ENCODE measurements at regions not wholly inside any gene's neighbourhood (a gene's known extent, or its start where the extent isn't known, plus 50 kb on each side); places are given as distances from the start of the nearest gene placed in this dataset.

DNA sequence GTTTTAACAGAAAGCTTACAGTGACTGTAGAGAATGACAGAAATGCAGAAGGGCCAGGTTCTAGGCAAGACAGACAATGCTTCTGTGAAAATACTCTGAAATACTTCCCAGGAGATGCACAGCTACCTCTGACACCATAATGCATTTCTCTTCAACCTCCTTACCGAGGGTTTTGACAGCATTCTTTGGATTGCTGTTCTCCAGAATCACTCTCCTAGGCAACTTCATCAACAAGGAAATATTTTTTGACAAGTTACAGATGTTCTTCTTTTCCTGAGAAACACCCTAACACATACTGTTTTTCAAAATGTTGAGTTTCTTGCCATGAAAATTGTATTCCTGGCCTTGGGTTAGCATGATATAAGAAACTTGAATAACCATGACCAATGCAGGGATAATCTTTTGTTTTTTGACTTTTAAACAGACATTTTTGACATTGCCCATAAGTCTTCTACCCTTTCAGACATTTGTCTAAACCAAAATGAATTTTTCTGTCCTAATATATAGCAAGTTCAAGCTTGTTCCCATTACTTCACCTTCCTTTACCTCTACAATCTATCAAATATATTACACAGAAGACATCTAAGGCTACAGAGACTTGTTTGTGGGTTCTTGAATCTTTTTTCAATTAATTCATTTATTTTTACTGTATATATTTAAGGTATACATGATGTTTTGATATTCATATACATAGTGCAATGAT, 108.1 kb downstream of the CCDC34 start:
- no peaks in the 10 kb centered on the region for H3K4me1 ChIP-seq
- no peaks in the 10 kb centered on the region for H3K27me3 ChIP-seq
- 50% methylated on average over 1 of the region's 1 CpG for WGBS (ENCODE audit: insufficient coverage, low coverage, low lambda C conversion rate, missing lambda C conversion rate)
- H3K36me3 ChIP-seq, result no peaks in the 10 kb centered on the region
- DNase-seq, result no peak
- no peaks in the 10 kb centered on the region for H3K9me3 ChIP-seq
- no peak overlapping the region for H3K27ac ChIP-seq
- no peak for ATAC-seq
- intact Hi-C loops (cut with DNase I), result no loop called here
- H3K4me3 ChIP-seq, result no peak overlapping the region
- TF ChIP-seq, protein P1, sequence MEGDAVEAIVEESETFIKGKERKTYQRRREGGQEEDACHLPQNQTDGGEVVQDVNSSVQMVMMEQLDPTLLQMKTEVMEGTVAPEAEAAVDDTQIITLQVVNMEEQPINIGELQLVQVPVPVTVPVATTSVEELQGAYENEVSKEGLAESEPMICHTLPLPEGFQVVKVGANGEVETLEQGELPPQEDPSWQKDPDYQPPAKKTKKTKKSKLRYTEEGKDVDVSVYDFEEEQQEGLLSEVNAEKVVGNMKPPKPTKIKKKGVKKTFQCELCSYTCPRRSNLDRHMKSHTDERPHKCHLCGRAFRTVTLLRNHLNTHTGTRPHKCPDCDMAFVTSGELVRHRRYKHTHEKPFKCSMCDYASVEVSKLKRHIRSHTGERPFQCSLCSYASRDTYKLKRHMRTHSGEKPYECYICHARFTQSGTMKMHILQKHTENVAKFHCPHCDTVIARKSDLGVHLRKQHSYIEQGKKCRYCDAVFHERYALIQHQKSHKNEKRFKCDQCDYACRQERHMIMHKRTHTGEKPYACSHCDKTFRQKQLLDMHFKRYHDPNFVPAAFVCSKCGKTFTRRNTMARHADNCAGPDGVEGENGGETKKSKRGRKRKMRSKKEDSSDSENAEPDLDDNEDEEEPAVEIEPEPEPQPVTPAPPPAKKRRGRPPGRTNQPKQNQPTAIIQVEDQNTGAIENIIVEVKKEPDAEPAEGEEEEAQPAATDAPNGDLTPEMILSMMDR (IDR thresholded peaks at IDR 0.05), result no peak
- no peak for TF ChIP-seq POLR2A (IDR thresholded peaks at IDR 0.05)

DNA sequence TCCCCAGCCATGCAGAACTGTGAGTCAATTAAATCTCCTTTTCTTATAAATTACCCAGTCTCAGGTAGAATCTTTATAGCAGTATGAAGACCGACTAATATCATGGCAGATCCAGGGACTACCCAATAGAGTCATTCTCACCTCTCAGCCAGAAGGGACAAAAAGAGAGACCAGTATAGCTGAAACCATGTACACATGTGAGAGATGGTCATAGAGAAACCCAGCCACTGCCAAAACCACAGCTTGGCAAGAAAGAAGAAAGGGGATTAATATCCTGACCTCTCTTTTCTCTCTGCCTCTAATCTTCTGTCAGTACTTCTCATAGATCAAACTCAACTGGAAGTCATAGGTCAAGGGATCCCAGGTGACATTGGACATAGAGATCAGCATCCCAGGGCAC, 109.8 kb downstream of the CCDC34 start:
- no peak for TF ChIP-seq POLR2A (IDR thresholded peaks at IDR 0.05)
- TF ChIP-seq, protein P1 (IDR thresholded peaks at IDR 0.05), result no peak
- DNase-seq (no peak), ATAC-seq (no peak)
- Histone ChIP-seq H3K27ac (no peak overlapping the region), H3K4me1 (no peaks in the 10 kb centered on the region), H3K9me3 (no peaks in the 10 kb centered on the region), H3K4me3 (no peak overlapping the region), H3K36me3 (no peaks in the 10 kb centered on the region), H3K27me3 (no peaks in the 10 kb centered on the region)
- WGBS (ENCODE audit: insufficient coverage, low coverage, low lambda C conversion rate, missing lambda C conversion rate), result 100% methylated on average over 1 of the region's 1 CpG
- intact Hi-C loops (cut with DNase I), result no loop called here

DNA sequence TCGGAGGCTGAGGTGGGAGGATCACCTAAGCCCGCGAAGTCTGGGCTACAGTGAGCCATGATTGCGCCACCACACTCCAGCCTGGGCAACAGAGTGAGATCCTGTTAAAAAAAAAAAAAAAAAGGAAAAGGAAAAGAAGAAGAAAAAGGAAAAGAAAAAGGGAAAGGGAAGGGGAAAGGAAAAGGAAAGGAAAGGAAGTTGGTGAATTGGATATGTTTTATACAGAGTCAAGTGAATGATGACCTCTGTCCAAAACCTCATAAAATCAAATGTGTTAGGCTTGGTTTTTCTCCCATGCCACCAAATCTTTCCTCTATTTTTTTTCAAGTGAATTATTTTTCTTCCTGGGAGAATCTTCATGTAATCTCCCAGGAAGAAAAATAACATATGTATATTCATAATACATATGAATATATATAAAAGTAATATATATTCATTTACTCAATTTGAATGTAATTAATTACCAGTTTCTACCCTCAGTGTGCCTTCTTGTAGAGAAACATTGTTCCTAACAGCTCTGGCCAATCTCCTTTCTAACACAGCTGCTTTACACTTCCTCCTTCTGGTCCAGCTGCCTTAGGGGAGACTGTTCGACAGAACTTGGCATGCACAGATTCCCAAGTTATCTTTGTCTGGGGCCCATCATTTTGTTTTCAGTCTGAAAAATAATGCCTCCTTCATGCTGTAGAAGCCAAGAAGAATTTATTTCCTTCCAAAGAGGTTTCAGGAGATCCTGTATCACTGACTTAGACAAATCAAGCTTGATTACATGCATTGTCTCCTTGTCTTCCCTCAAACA, 111.9 kb downstream of the CCDC34 start:
- ATAC-seq (no peak), DNase-seq (no peak)
- H3K9me3 ChIP-seq, result no peaks in the 10 kb centered on the region
- intact Hi-C loops (cut with DNase I), result no loop called here
- no peak for TF ChIP-seq POLR2A (IDR thresholded peaks at IDR 0.05)
- TF ChIP-seq, protein P1 (IDR thresholded peaks at IDR 0.05), result no peak
- no peaks in the 10 kb centered on the region for H3K27me3 ChIP-seq
- H3K36me3 ChIP-seq, result no peaks in the 10 kb centered on the region
- no peak overlapping the region for H3K27ac ChIP-seq
- no peak overlapping the region for H3K4me3 ChIP-seq
- H3K4me1 ChIP-seq, result no peaks in the 10 kb centered on the region
- 88% methylated on average over 4 of the region's 5 CpGs for WGBS (ENCODE audit: insufficient coverage, low coverage, low lambda C conversion rate, missing lambda C conversion rate)

DNA sequence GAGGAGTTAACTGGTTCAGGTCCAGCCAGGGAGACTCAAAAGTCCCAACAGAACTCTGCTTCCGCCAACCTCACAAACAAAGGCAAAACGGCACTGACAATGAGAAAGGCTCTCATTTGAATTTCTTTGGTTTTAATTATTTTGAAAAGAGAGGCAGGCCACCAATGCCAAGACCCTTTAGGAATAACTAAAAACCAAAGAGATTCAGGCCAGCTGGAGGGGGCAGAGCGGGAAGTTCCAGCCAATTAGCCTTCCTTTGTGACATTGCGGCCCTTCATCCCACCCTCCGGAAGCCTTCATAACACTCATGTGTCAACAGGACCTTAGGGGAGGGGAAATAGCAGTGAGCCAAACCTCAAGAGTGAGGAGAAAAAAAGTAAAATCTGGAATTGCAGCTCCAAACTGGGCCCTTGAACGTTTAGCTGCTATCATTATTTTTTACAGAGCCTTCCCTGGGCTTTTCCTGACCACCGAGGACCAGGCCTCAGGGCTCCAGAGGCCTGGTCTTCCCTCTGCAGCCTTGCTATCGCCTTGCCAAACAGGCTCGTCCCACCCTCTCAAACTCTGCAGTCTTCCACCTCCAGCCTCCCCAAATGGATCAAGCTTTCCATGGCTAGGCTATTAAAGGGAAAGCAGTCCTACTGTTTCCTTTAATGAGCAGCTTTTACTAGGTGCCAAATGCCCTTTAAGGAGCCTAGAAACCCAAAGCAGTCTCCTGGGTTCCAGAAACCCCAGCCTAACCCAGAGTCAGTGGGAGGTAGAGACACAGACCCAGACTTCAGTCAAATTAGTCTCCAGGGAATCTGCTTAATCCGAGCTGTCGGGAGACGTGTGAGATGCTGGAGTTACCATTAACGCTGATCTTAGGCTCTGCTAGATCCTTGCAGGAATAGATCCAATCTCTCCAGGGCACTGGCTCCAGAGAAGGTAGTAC, 114.2 kb downstream of the CCDC34 start:
- Histone ChIP-seq H3K4me3 (no peak overlapping the region), H3K4me1 (no peaks in the 10 kb centered on the region), H3K27me3 (no peaks in the 10 kb centered on the region), H3K36me3 (no peaks in the 10 kb centered on the region), H3K9me3 (no peaks in the 10 kb centered on the region), H3K27ac (no peak overlapping the region)
- DNase-seq (no peak), ATAC-seq (no peak)
- TF ChIP-seq, protein P1 (IDR thresholded peaks at IDR 0.05), result no peak
- no peak for TF ChIP-seq POLR2A (IDR thresholded peaks at IDR 0.05)
- intact Hi-C loops (cut with DNase I), result no loop called here
- WGBS (ENCODE audit: insufficient coverage, low coverage, low lambda C conversion rate, missing lambda C conversion rate), result 61% methylated on average over 8 of the region's 13 CpGs
